ENCODE measurements at regions not wholly inside any gene's neighbourhood (a gene's known extent, or its start where the extent isn't known, plus 50 kb on each side); places are given as distances from the start of the nearest gene placed in this dataset.

GRCh38 chr7:153457746-153458145, 594.5 kb upstream of the DPP6 start:
- no peak for TF ChIP-seq POLR2A (IDR thresholded peaks at IDR 0.05)
- TF ChIP-seq, protein P1, sequence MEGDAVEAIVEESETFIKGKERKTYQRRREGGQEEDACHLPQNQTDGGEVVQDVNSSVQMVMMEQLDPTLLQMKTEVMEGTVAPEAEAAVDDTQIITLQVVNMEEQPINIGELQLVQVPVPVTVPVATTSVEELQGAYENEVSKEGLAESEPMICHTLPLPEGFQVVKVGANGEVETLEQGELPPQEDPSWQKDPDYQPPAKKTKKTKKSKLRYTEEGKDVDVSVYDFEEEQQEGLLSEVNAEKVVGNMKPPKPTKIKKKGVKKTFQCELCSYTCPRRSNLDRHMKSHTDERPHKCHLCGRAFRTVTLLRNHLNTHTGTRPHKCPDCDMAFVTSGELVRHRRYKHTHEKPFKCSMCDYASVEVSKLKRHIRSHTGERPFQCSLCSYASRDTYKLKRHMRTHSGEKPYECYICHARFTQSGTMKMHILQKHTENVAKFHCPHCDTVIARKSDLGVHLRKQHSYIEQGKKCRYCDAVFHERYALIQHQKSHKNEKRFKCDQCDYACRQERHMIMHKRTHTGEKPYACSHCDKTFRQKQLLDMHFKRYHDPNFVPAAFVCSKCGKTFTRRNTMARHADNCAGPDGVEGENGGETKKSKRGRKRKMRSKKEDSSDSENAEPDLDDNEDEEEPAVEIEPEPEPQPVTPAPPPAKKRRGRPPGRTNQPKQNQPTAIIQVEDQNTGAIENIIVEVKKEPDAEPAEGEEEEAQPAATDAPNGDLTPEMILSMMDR (IDR thresholded peaks at IDR 0.05 in 4 of 5, conservative IDR thresholded peaks at IDR 0.05 in 1 of 5) = no peak

All from gastrocnemius medialis (tissue), 4 donors.